HEK293 (cell line): ENCODE measurements at regions not wholly inside any gene's neighbourhood (a gene's known extent, or its start where the extent isn't known, plus 50 kb on each side); places are given as distances from the start of the nearest gene placed in this dataset.
"Not testable (repeated sequence)": the region's sequence is repeated elsewhere in the genome, so short reads cannot be mapped to it uniquely, and the experiment has no call there.

Experiments
- CTCF ChIA-PET: fragments of 350-600 bp; formaldehyde crosslinking; extraction: SDS; loops from one replicate; lab custom pipeline; 2021; ENCODE audit warnings: antibody characterized with exemption; lab: Yijun Ruan, JAX
- POLR2A ChIA-PET: fragments of 300-600 bp; formaldehyde crosslinking; extraction: SDS; loops from one replicate; lab custom pipeline; 2020; ENCODE audit warnings: antibody characterized with exemption, inconsistent platforms; lab: Yijun Ruan, JAX
- H3K27ac ChIP-seq: fragments of 200-500 bp; sonication (Bioruptor generic); 2 replicates; pipeline ENCODE4 v1.5.1; 2014; ENCODE audit warnings: low read depth, low read length, control low read depth, inconsistent platforms; ENCODE audit errors: extremely low read depth
- H3K36me3 ChIP-seq, 2 experiments: fragments of 200-500 bp in 1 of 2; sonication (Bioruptor generic) in 1 of 2; 1 replicate in 1 of 2; 2 replicates in 1 of 2; pipeline ENCODE4 v1.5.1; 2014 to 2017; ENCODE audit warnings: inconsistent platforms in 2 of 2, low read length in 2 of 2; ENCODE audit not compliant: control insufficient read depth in 2 of 2, insufficient read depth in 1 of 2
- H3K4me1 ChIP-seq: fragments of 200-500 bp; sonication (Bioruptor generic); 2 replicates; pipeline ENCODE4 v1.5.1; 2014; ENCODE audit warnings: mild to moderate bottlenecking, low read length, inconsistent platforms; ENCODE audit not compliant: control insufficient read depth, insufficient read depth
- H3K4me3 ChIP-seq: 2 replicates; pipeline ENCODE4 v1.5.1; 2011; ENCODE audit warnings: low read depth, mild to moderate bottlenecking, control low read depth, low read length, moderate library complexity
- H3K9me3 ChIP-seq: fragments of 200-500 bp; sonication (Bioruptor generic); 2 replicates; pipeline ENCODE4 v1.5.1; 2014; ENCODE audit warnings: low read depth, low read length, inconsistent platforms; ENCODE audit not compliant: control insufficient read depth, insufficient read depth
- EGR2 ChIP-seq: fragments of 450-650 bp; formaldehyde crosslinking; IDR thresholded peaks from 2 replicates; pipeline ENCODE4 v1.5.1; 2016; ENCODE audit warnings: low read depth, missing biosample characterization, missing genetic modification characterization
- GFI1B ChIP-seq: fragments of 450-650 bp; formaldehyde crosslinking; IDR thresholded peaks from 2 replicates; pipeline ENCODE4 v1.5.1; 2016; ENCODE audit warnings: missing biosample characterization, missing genetic modification characterization
- GLI2 ChIP-seq: fragments of 450-650 bp; formaldehyde crosslinking; IDR thresholded peaks from 2 replicates; pipeline ENCODE4; 2017; ENCODE audit warnings: missing biosample characterization, missing genetic modification characterization, low read depth, borderline replicate concordance
- GLIS1 ChIP-seq: fragments of 450-650 bp; formaldehyde crosslinking; IDR thresholded peaks from 2 replicates; pipeline ENCODE4 v1.5.1; 2016; ENCODE audit warnings: missing biosample characterization, missing genetic modification characterization
- GLIS2 ChIP-seq: fragments of 450-650 bp; formaldehyde crosslinking; IDR thresholded peaks from 2 replicates; pipeline ENCODE4 v1.5.1; 2016; ENCODE audit warnings: missing biosample characterization, missing genetic modification characterization
- HOXC10 ChIP-seq: sonication (generic); formaldehyde crosslinking; IDR thresholded peaks from 2 replicates; pipeline ENCODE4 v1.8.1; 2023; ENCODE audit warnings: mild to moderate bottlenecking, missing genetic modification reagents
- KLF7 ChIP-seq: fragments of 450-650 bp; formaldehyde crosslinking; IDR thresholded peaks from 2 replicates; pipeline ENCODE4 v1.5.1; 2016; ENCODE audit warnings: missing biosample characterization, missing genetic modification characterization, borderline replicate concordance
- KLF8 ChIP-seq: fragments of 450-650 bp; formaldehyde crosslinking; IDR thresholded peaks from 2 replicates; pipeline ENCODE4 v1.5.1; 2016; ENCODE audit warnings: missing biosample characterization, missing genetic modification characterization
- SETDB1 ChIP-seq: IDR thresholded peaks from one replicate; pipeline ENCODE4 v1.6.1; 2017; ENCODE audit warnings: mild to moderate bottlenecking, low read length, moderate library complexity, mixed read lengths; ENCODE audit not compliant: insufficient read length
- SP3 ChIP-seq: fragments of 450-650 bp; formaldehyde crosslinking; IDR thresholded peaks from 2 replicates; pipeline ENCODE4 v1.5.1; 2016; ENCODE audit warnings: missing biosample characterization, missing genetic modification characterization
- SP7 ChIP-seq: fragments of 450-650 bp; formaldehyde crosslinking; IDR thresholded peaks from 2 replicates; pipeline ENCODE4 v1.5.1; 2016; ENCODE audit warnings: missing biosample characterization, missing genetic modification characterization
- YY1 ChIP-seq: fragments of 450-650 bp; formaldehyde crosslinking; IDR thresholded peaks from 2 replicates; pipeline ENCODE4 v1.5.1; 2018; ENCODE audit warnings: missing biosample characterization, missing genetic modification characterization
- ZBTB1 ChIP-seq: fragments of 450-650 bp; formaldehyde crosslinking; IDR thresholded peaks from 2 replicates; pipeline ENCODE4 v1.5.1; 2016; ENCODE audit warnings: missing biosample characterization, missing genetic modification characterization
- ZFP37 ChIP-seq: fragments of 450-650 bp; formaldehyde crosslinking; IDR thresholded peaks from 2 replicates; pipeline ENCODE4 v1.5.1; 2016; ENCODE audit warnings: missing biosample characterization, missing genetic modification characterization
- ZNF146 ChIP-seq: fragments of 450-650 bp; formaldehyde crosslinking; IDR thresholded peaks from 2 replicates; pipeline ENCODE4 v1.5.1; 2016; ENCODE audit warnings: missing biosample characterization, missing genetic modification characterization
- ZNF155 ChIP-seq: fragments of 450-650 bp; formaldehyde crosslinking; IDR thresholded peaks from 2 replicates; pipeline ENCODE4 v1.5.1; 2016; ENCODE audit warnings: missing biosample characterization, missing genetic modification characterization
- ZNF175 ChIP-seq: fragments of 450-650 bp; formaldehyde crosslinking; IDR thresholded peaks from 2 replicates; pipeline ENCODE4 v1.5.1; 2016; ENCODE audit warnings: missing biosample characterization, missing genetic modification characterization
- ZNF266 ChIP-seq: fragments of 450-650 bp; formaldehyde crosslinking; IDR thresholded peaks from 2 replicates; pipeline ENCODE4 v1.5.1; 2016; ENCODE audit warnings: missing biosample characterization, missing genetic modification characterization, low read depth
- ZNF350 ChIP-seq: fragments of 450-650 bp; formaldehyde crosslinking; IDR thresholded peaks from 2 replicates; pipeline ENCODE4 v1.5.0; 2017; ENCODE audit warnings: missing biosample characterization, mild to moderate bottlenecking, missing genetic modification characterization
- ZNF366 ChIP-seq: fragments of 450-650 bp; formaldehyde crosslinking; conservative IDR thresholded peaks from 2 replicates; pipeline ENCODE4 v1.5.1; 2016; ENCODE audit warnings: missing biosample characterization, missing genetic modification characterization
- ZNF391 ChIP-seq: fragments of 450-650 bp; formaldehyde crosslinking; IDR thresholded peaks from 2 replicates; pipeline ENCODE4 v1.5.1; 2016; ENCODE audit warnings: low read depth, missing biosample characterization, missing genetic modification characterization, borderline replicate concordance
- ZNF404 ChIP-seq: fragments of 450-650 bp; formaldehyde crosslinking; IDR thresholded peaks from 2 replicates; pipeline ENCODE4 v1.5.1; 2017; ENCODE audit warnings: missing biosample characterization, missing genetic modification characterization
- ZNF610 ChIP-seq: fragments of 450-650 bp; formaldehyde crosslinking; IDR thresholded peaks from 2 replicates; pipeline ENCODE4 v1.5.1; 2016; ENCODE audit warnings: missing biosample characterization, missing genetic modification characterization, borderline replicate concordance
- ZNF670 ChIP-seq: fragments of 450-650 bp; formaldehyde crosslinking; IDR thresholded peaks from 2 replicates; pipeline ENCODE4 v1.5.1; 2016; ENCODE audit warnings: missing biosample characterization, missing genetic modification characterization, low read depth
- TF ChIP-seq, protein P1 (sequence below): fragments of 450-650 bp; formaldehyde crosslinking; IDR thresholded peaks from 2 replicates; pipeline ENCODE4 v1.5.1; 2016; ENCODE audit warnings: missing biosample characterization, missing genetic modification characterization, borderline replicate concordance
- TF ChIP-seq, protein P2 (sequence below): fragments of 450-650 bp; formaldehyde crosslinking; IDR thresholded peaks from 2 replicates; pipeline ENCODE4 v1.5.1; 2016; ENCODE audit warnings: missing biosample characterization, missing genetic modification characterization

DNA sequence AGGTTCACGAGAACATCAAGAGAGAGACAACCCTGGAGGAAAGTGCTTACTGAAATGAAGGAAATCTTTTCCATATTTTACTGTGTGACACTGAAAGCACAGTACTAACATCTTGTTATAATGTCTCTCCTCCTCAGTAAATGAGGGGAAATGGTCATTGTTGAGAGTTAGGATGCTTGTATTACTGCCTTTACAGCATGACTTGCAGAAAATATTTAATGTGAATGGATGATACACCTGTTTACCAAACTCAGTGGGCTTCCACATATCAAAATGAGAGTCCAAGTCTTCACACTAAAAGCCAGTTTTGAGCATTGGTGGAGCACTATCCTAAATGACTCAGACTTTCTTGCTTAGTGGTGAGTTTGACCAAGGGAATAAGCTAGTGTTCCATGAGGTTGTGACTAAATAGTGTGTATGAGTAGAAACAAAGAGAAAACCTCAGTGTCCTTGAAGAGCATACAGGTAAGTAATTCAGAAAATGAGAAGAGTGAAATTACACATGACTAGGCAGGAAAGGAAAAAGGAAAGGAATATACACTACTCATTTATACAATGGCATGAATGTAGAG lies 930.7 kb upstream of the CELF4 start:
- H3K4me3 ChIP-seq, result no peak overlapping the region
- no peaks in the 10 kb centered on the region for H3K36me3 ChIP-seq
- H3K9me3 ChIP-seq, result no peaks in the 10 kb centered on the region
- CTCF ChIA-PET, result interaction anchor here (0.6 kb wide), 1 partner anchor 15 kb away, joined by 3 read pairs; no protein-coding TSS in a partner anchor
- POLR2A ChIA-PET, result no interaction called here
- no peak overlapping the region for H3K27ac ChIP-seq
- H3K4me1 ChIP-seq, result no peaks in the 10 kb centered on the region
- TF ChIP-seq SP7 (tag by site-specific recombination), result no peak
- no peak for TF ChIP-seq ZNF155 (tag by site-specific recombination)
- TF ChIP-seq ZNF175 (tag by site-specific recombination), result no peak
- no peak for TF ChIP-seq ZNF404 (tag by site-specific recombination)
- TF ChIP-seq GLIS1 (tag by site-specific recombination), result no peak
- TF ChIP-seq ZFP37 (tag by site-specific recombination), result no peak
- TF ChIP-seq ZNF366 (tag by site-specific recombination), result no peak
- no peak for TF ChIP-seq ZNF391 (tag by site-specific recombination)
- no peak for TF ChIP-seq ZNF610 (tag by site-specific recombination)
- TF ChIP-seq, protein P1, sequence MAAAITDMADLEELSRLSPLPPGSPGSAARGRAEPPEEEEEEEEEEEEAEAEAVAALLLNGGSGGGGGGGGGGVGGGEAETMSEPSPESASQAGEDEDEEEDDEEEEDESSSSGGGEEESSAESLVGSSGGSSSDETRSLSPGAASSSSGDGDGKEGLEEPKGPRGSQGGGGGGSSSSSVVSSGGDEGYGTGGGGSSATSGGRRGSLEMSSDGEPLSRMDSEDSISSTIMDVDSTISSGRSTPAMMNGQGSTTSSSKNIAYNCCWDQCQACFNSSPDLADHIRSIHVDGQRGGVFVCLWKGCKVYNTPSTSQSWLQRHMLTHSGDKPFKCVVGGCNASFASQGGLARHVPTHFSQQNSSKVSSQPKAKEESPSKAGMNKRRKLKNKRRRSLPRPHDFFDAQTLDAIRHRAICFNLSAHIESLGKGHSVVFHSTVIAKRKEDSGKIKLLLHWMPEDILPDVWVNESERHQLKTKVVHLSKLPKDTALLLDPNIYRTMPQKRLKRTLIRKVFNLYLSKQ, result no peak
- no peak for TF ChIP-seq SP3 (tag by site-specific recombination)
- TF ChIP-seq ZNF266 (tag by site-specific recombination), result no peak
- TF ChIP-seq ZNF350, result no peak
- TF ChIP-seq HOXC10 (CRISPR knock-in tag), result no peak

DNA sequence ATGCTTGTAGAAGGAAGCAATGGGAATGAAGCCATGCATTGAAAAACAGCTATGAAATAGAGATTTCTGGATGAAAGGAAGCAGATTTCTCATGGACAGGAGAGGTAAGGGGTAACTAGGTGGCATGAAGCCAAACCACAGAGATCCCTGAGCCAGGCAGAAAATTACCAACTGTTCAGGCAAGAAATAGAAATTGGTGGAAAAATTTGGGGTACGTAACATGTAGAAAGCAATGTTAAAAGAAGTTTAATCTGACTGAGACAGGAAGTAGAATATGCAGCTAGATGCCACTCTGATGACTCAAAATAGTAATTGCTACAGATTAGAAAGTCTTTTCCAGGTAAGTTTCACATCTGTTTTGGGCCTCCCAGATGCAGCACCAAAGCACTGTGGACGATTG lies 928.5 kb upstream of the CELF4 start:
- POLR2A ChIA-PET, result no interaction called here
- Histone ChIP-seq H3K9me3 (no peaks in the 10 kb centered on the region), H3K4me3 (no peak overlapping the region), H3K36me3 (no peaks in the 10 kb centered on the region), H3K27ac (no peak overlapping the region), H3K4me1 (no peaks in the 10 kb centered on the region)
- TF ChIP-seq ZNF391 (tag by site-specific recombination) (no peak), KLF7 (tag by site-specific recombination) (no peak), SETDB1 (no peak), GLI2 (tag by site-specific recombination) (no peak), ZNF155 (tag by site-specific recombination) (no peak)
- CTCF ChIA-PET, result no interaction called here

DNA sequence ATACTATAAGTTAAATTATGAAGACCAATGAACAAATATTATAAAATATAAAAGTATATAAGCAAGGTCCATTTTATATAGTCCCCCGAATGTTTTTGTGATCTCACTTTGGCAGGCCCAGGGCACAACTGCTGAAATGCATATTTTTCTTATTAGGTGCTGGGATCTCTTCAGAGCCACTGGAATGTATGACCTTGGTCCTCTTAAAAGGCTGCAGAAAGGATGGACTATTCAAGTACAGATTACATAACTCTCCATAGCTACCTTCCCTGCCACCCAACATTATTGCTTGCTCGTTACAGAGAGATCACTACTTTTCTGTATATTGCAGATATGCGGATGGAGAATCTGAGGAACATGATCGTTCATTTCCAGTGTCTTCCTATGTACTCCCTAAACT lies 925.6 kb upstream of the CELF4 start:
- POLR2A ChIA-PET, result no interaction called here
- no peaks in the 10 kb centered on the region for H3K9me3 ChIP-seq
- no peaks in the 10 kb centered on the region for H3K36me3 ChIP-seq
- TF ChIP-seq YY1 (tag by site-specific recombination) (no peak), ZNF266 (tag by site-specific recombination) (no peak), KLF7 (tag by site-specific recombination) (no peak), SP3 (tag by site-specific recombination) (no peak), GLI2 (tag by site-specific recombination) (no peak), KLF8 (tag by site-specific recombination) (no peak), GFI1B (no peak), EGR2 (tag by site-specific recombination) (no peak), GLIS2 (no peak), HOXC10 (CRISPR knock-in tag) (no peak), ZNF146 (tag by site-specific recombination) (no peak), ZNF670 (no peak), ZBTB1 (tag by site-specific recombination) (no peak)
- TF ChIP-seq, protein P2, sequence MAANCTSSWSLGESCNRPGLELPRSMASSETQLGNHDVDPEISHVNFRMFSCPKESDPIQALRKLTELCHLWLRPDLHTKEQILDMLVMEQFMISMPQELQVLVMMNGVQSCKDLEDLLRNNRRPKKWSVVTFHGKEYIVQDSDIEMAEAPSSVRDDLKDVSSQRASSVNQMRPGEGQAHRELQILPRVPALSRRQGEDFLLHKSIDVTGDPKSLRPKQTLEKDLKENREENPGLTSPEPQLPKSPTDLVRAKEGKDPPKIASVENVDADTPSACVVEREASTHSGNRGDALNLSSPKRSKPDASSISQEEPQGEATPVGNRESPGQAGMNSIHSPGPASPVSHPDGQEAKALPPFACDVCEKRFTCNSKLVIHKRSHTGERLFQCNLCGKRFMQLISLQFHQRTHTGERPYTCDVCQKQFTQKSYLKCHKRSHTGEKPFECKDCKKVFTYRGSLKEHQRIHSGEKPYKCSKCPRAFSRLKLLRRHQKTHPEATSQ (tag by site-specific recombination), result no peak
- H3K4me1 ChIP-seq, result no peaks in the 10 kb centered on the region
- no peak overlapping the region for H3K4me3 ChIP-seq
- CTCF ChIA-PET, result no interaction called here
- H3K27ac ChIP-seq, result no peak overlapping the region

DNA sequence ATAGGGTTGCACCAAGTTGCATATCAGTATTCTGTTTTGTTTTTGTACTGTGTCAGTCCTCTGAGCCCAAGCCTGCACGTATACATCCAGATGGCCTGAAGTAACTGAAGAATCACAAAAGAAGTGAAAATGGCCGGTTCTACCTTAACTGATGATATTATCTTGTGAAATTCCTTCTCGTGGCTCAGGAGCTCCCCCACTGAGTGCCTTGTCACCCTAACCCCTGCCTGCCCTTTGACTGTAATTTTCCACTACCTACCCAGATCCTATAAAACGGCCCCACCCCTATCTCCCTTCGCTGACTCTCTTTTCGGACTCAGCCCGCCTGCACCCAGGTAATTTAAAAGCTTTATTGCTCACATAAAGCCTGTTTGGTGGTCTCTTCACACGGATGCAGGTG lies 924.1 kb upstream of the CELF4 start:
- H3K9me3 ChIP-seq, H3K27ac ChIP-seq, POLR2A ChIA-PET, H3K36me3 ChIP-seq, H3K4me1 ChIP-seq, H3K4me3 ChIP-seq: not testable (repeated sequence)
- CTCF ChIA-PET, result interaction anchor here (0.6 kb wide), 1 partner anchor 20 kb away, joined by 3 read pairs; no protein-coding TSS in a partner anchor
